Calu3 (cell line): ENCODE measurements at regions not wholly inside any gene's neighbourhood (a gene's known extent, or its start where the extent isn't known, plus 50 kb on each side); places are given as distances from the start of the nearest gene placed in this dataset.

Experiments
- BruUV-seq: library from RNA; stranded (reverse); fragments of 400-500 nt; replicated peaks from 2 replicates; lab custom pipeline; 2021; lab: Mats Ljungman, UMichigan
- CTCF ChIA-PET: fragments of 300-600 bp; sonication (Branson Sonifier 250); formaldehyde crosslinking; loops from one replicate; lab custom pipeline; 2022; ENCODE audit warnings: antibody characterized with exemption; lab: Charles Lee
- DNase-seq: peaks from one replicate; pipeline ENCODE4 v3.0.0; 2022
- H3K27ac Mint-ChIP-seq: one replicate; pipeline ENCODE4 v1.8.0; 2022; ENCODE audit warnings: mixed read lengths; ENCODE audit not compliant: unreplicated experiment
- H3K27me3 Mint-ChIP-seq: one replicate; pipeline ENCODE4 v1.8.0; 2022; ENCODE audit warnings: mixed read lengths; ENCODE audit not compliant: unreplicated experiment
- H3K36me3 Mint-ChIP-seq: one replicate; pipeline ENCODE4 v1.8.0; 2022; ENCODE audit warnings: mild to moderate bottlenecking, moderate library complexity, mixed read lengths; ENCODE audit not compliant: insufficient read depth, unreplicated experiment
- H3K4me1 Mint-ChIP-seq: one replicate; pipeline ENCODE4 v1.8.0; 2022; ENCODE audit warnings: mild to moderate bottlenecking, low read depth, mixed read lengths; ENCODE audit not compliant: unreplicated experiment
- H3K4me3 Mint-ChIP-seq: one replicate; pipeline ENCODE4 v1.8.0; 2022; ENCODE audit warnings: mild to moderate bottlenecking, low read depth, moderate library complexity, mixed read lengths; ENCODE audit not compliant: unreplicated experiment
- H3K9me3 Mint-ChIP-seq: one replicate; pipeline ENCODE4 v1.8.0; 2022; ENCODE audit warnings: low read depth, mixed read lengths; ENCODE audit not compliant: unreplicated experiment
- CTCF ChIP-seq: fragments of 200-600 bp; IDR thresholded peaks from one replicate; pipeline ENCODE4 v1.8.0; 2022; ENCODE audit warnings: antibody characterized with exemption; ENCODE audit not compliant: unreplicated experiment
- intact Hi-C: fragments of 100-400 bp; cut with micrococcal nuclease; formaldehyde crosslinking; loops from one replicate; pipeline ENCODE4 v1.10.0; 2022; ENCODE audit not compliant: unreplicated experiment

GRCh38 chr10:36670621-36671402 lies 454.6 kb upstream of the ANKRD30A start:
- CTCF ChIA-PET = no interaction called here
- Mint-ChIP-seq H3K4me3 (no peak overlapping the region), H3K27me3 (no peaks in the 10 kb centered on the region), H3K27ac (no peak overlapping the region), H3K9me3 (peaks cover 25% of the 10 kb centered on the region), H3K36me3 (no peaks in the 10 kb centered on the region), H3K4me1 (no peaks in the 10 kb centered on the region)
- intact Hi-C loops = no loop called here
- DNase-seq = no peak
- BruUV-seq = no TSS peak
- no peak for TF ChIP-seq CTCF

DNA sequence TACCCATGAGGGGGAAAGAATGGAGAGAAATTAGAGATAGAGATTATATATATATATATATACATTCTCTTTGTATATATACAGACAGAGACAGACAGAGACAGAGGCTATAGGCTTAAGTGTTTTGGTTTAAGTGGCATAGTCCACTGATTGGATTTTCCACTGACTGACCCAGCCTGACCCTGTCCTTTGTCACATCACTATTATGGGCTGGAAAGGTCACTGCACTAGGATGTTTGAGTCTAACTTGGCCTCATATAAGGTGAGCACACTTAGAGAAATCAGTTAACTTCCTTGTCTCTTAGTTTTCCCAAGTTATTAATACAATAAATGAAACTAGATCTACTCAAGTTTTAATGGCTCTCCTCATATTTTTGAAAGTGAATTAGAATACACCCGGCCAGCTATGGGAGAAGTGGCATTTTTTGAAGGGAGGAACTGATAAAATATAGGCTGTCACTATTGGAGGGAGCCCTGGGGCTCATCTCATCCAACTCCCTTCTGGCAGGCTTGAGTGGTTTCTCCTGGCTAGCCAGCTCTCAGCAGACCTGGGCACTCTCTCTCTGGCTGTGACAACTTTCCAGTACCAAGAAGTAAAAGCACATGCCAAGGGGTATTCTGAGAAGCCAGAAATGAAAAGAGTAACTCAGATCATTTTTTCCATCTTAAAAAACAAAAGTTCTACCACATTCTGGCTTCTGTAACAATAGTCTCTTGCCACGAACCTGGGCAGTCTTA lies 455.6 kb upstream of the ANKRD30A start:
- no TSS peak for BruUV-seq
- H3K4me1 Mint-ChIP-seq = no peaks in the 10 kb centered on the region
- no peak overlapping the region for H3K4me3 Mint-ChIP-seq
- H3K9me3 Mint-ChIP-seq = peaks cover 18% of the 10 kb centered on the region
- no peaks in the 10 kb centered on the region for H3K27me3 Mint-ChIP-seq
- no peak overlapping the region for H3K27ac Mint-ChIP-seq
- no peak for TF ChIP-seq CTCF
- H3K36me3 Mint-ChIP-seq = no peaks in the 10 kb centered on the region
- intact Hi-C loops = no loop called here
- CTCF ChIA-PET = no interaction called here
- no peak for DNase-seq

- BruUV-seq = no TSS peak
- no peak for DNase-seq
- H3K27me3 Mint-ChIP-seq = no peaks in the 10 kb centered on the region
- no peaks in the 10 kb centered on the region for H3K4me1 Mint-ChIP-seq
- CTCF ChIA-PET = no interaction called here
- no peak overlapping the region for H3K4me3 Mint-ChIP-seq
- no peaks in the 10 kb centered on the region for H3K36me3 Mint-ChIP-seq
- intact Hi-C loops = no loop called here
- no peak for TF ChIP-seq CTCF
- H3K27ac Mint-ChIP-seq = no peak overlapping the region
- H3K9me3 Mint-ChIP-seq = peaks cover 16% of the 10 kb centered on the region
These were observed 458.9 kb upstream of the ANKRD30A start for GRCh38 chr10:36666451-36666850.

- CTCF ChIA-PET = no interaction called here
- no peaks in the 10 kb centered on the region for H3K4me1 Mint-ChIP-seq
- H3K9me3 Mint-ChIP-seq = peaks cover 15% of the 10 kb centered on the region
- H3K27ac Mint-ChIP-seq = no peak overlapping the region
- no peaks in the 10 kb centered on the region for H3K36me3 Mint-ChIP-seq
- no TSS peak for BruUV-seq
- no peak overlapping the region for H3K4me3 Mint-ChIP-seq
- no peak for DNase-seq
- H3K27me3 Mint-ChIP-seq = no peaks in the 10 kb centered on the region
- no peak for TF ChIP-seq CTCF
- intact Hi-C loops = no loop called here
These were observed 462.8 kb upstream of the ANKRD30A start for GRCh38 chr10:36662571-36662970.
